HCT116 (cell line): ENCODE measurements at regions not wholly inside any gene's neighbourhood (a gene's known extent, or its start where the extent isn't known, plus 50 kb on each side); places are given as distances from the start of the nearest gene placed in this dataset.

Experiments used
- ATAC-seq: fragments of 200-7000 bp; cut with Tn5 transposase; 2 replicates; pipeline ENCODE4 v1.9.1; 2020; ENCODE audit warnings: mild to moderate bottlenecking, moderate library complexity
- BruUV-seq: library from RNA; stranded (reverse); fragments of 400-500 nt; replicated peaks from 2 replicates; lab custom pipeline; 2021; lab: Mats Ljungman, UMichigan
- CTCF ChIA-PET: fragments of 300-600 bp; sonication (Branson Sonifier 250); formaldehyde crosslinking; loops from one replicate; lab custom pipeline; 2021; ENCODE audit warnings: antibody characterized with exemption; lab: Charles Lee
- POLR2A ChIA-PET: fragments of 300-600, 350-600 bp; sonication (Branson Sonifier 250); formaldehyde crosslinking; loops from one replicate; lab custom pipeline; 2021; ENCODE audit warnings: antibody characterized with exemption; lab: Charles Lee
- RAD21 ChIA-PET, 2 experiments: fragments of 300-600 bp; sonication (Branson Sonifier 250); formaldehyde crosslinking; loops; one replicate each; lab custom pipeline; 2023; ENCODE audit warnings: low total read pairs in 2 of 2; ENCODE audit not compliant: uncharacterized antibody in 2 of 2, unreplicated experiment in 2 of 2, low non-redundant PET in 1 of 2; lab: Charles Lee
- DNase-seq: peaks from one replicate; pipeline ENCODE4 v3.0.0-alpha.2; 2010; ENCODE audit warnings: low read depth, low spot score
- H2AFZ ChIP-seq: fragments of 200-600 bp; shearing (Covaris generic), sonication (generic); 2 replicates; pipeline ENCODE4 v1.6.1; 2017; ENCODE audit warnings: low read depth, mixed run types, mixed read lengths, antibody characterized with exemption, low read length; ENCODE audit not compliant: poor library complexity, severe bottlenecking
- H3K27ac ChIP-seq: 2 replicates; pipeline ENCODE4 v1.5.1; 2012; ENCODE audit warnings: low read depth, low read length
- H3K27me3 ChIP-seq: fragments of 200-600 bp; sonication (generic); 2 replicates; pipeline ENCODE4 v1.6.1; 2016; ENCODE audit warnings: mixed run types, low read length, mixed read lengths; ENCODE audit not compliant: insufficient read depth
- H3K36me3 ChIP-seq, 2 experiments: fragments of 200-500 bp in 1 of 2; fragments of 200-600 bp in 1 of 2; sonication (Bioruptor generic) in 1 of 2; sonication (generic) in 1 of 2; 2 replicates each; pipeline versions ENCODE4 v1.5.1 to v1.6.1; 2014 to 2016; ENCODE audit warnings: low read length in 2 of 2, inconsistent platforms in 1 of 2, mixed read lengths in 1 of 2, mixed run types in 1 of 2; ENCODE audit not compliant: insufficient read depth in 2 of 2, control insufficient read depth in 1 of 2
- H3K4me1 ChIP-seq, 2 experiments: fragments of 200-600 bp in 1 of 2; sonication (generic) in 1 of 2; 2 replicates each; pipeline versions ENCODE4 v1.5.1 to v1.6.1; 2012 to 2017; ENCODE audit warnings: low read length in 2 of 2, inconsistent platforms in 1 of 2, mild to moderate bottlenecking in 1 of 2, mixed read lengths in 1 of 2, mixed run types in 1 of 2, moderate library complexity in 1 of 2; ENCODE audit not compliant: insufficient read depth in 2 of 2, control insufficient read depth in 1 of 2
- H3K4me2 ChIP-seq: fragments of 200-600 bp; sonication (generic); 2 replicates; pipeline ENCODE4 v1.6.1; 2017; ENCODE audit warnings: mixed run types, low read length, mixed read lengths
- H3K4me3 ChIP-seq, 2 experiments: fragments of 200-600 bp in 1 of 2; sonication (generic) in 1 of 2; replicated peaks in 1 of 2; 2 replicates each; pipeline ENCODE4 v1.5.1; 2011 to 2016; ENCODE audit warnings: low read length in 2 of 2, control low read depth in 1 of 2, low read depth in 1 of 2, mild to moderate bottlenecking in 1 of 2, mixed read lengths in 1 of 2, mixed run types in 1 of 2
- H3K79me2 ChIP-seq: fragments of 200-600 bp; sonication (generic); 2 replicates; pipeline ENCODE4 v1.6.1; 2017; ENCODE audit warnings: mild to moderate bottlenecking, mixed run types, low read length, moderate library complexity, mixed read lengths; ENCODE audit not compliant: insufficient read depth
- H3K9ac ChIP-seq: fragments of 200-600 bp; sonication (generic); 2 replicates; pipeline ENCODE4 v1.6.1; 2016; ENCODE audit warnings: low read length, mixed read lengths
- H3K9me2 ChIP-seq: fragments of 200-600 bp; sonication (generic), shearing (Covaris generic); 2 replicates; pipeline ENCODE4 v1.6.1; 2017; ENCODE audit warnings: mixed run types, mild to moderate bottlenecking, moderate library complexity; ENCODE audit not compliant: insufficient read depth
- H3K9me3 ChIP-seq, 2 experiments: fragments of 200-500 bp in 1 of 2; fragments of 200-600 bp in 1 of 2; sonication (Bioruptor generic) in 1 of 2; sonication (generic) in 1 of 2; 2 replicates each; pipeline ENCODE4 v1.6.1; 2014 to 2017; ENCODE audit warnings: low read length in 2 of 2, mixed read lengths in 2 of 2, inconsistent platforms in 1 of 2, low read depth in 1 of 2, mild to moderate bottlenecking in 1 of 2, mixed run types in 1 of 2, moderate library complexity in 1 of 2; ENCODE audit not compliant: control insufficient read depth in 1 of 2, insufficient read depth in 1 of 2
- H4K20me1 ChIP-seq: fragments of 200-600 bp; sonication (generic), shearing (Covaris generic); 2 replicates; pipeline ENCODE4 v1.6.1; 2017; ENCODE audit warnings: mixed run types, mild to moderate bottlenecking, moderate library complexity; ENCODE audit not compliant: insufficient read depth
- CEBPB ChIP-seq: IDR thresholded peaks from 2 replicates; pipeline ENCODE4 v1.6.1; 2012; ENCODE audit warnings: low read depth
- EGR1 ChIP-seq: IDR thresholded peaks from 2 replicates; pipeline ENCODE4 v1.6.1; 2012; ENCODE audit warnings: low read depth
- EZH2phosphoT487 ChIP-seq: fragments of 200-600 bp; IDR thresholded peaks from 2 replicates; pipeline ENCODE4 v1.6.1; 2018; ENCODE audit warnings: antibody characterized with exemption, borderline replicate concordance
- FOSL1 ChIP-seq: IDR thresholded peaks from 2 replicates; pipeline ENCODE4 v1.6.1; 2012; ENCODE audit warnings: low read depth
- SP1 ChIP-seq: IDR thresholded peaks from 2 replicates; pipeline ENCODE4 v1.6.1; 2012; ENCODE audit warnings: low read depth
- ZNF274 ChIP-seq: fragments of 200-500 bp; sonication (Bioruptor generic); IDR thresholded peaks from 2 replicates; pipeline ENCODE4 v1.6.1; 2014; ENCODE audit warnings: mild to moderate bottlenecking, low read depth, low read length, inconsistent platforms
- intact Hi-C: fragments of 100-400 bp; cut with micrococcal nuclease; formaldehyde crosslinking; loops from 2 replicates; pipeline ENCODE4 v1.10.0; 2022
- TF ChIP-seq, protein P1 (sequence below): IDR thresholded peaks from 2 replicates; pipeline ENCODE4 v1.6.1; 2012
- TF ChIP-seq, protein P2 (sequence below), 3 experiments: fragments of 200-600 bp in 1 of 3; sonication (generic) in 1 of 3; IDR thresholded peaks in 2 of 3; conservative IDR thresholded peaks in 1 of 3; 2 replicates each; pipeline ENCODE4 v1.5.1; 2012 to 2017; ENCODE audit warnings: low read depth in 2 of 3, low read length in 2 of 3, antibody characterized with exemption in 1 of 3, borderline replicate concordance in 1 of 3, control low read depth in 1 of 3, mild to moderate bottlenecking in 1 of 3, mixed read lengths in 1 of 3, mixed run types in 1 of 3, moderate library complexity in 1 of 3; ENCODE audit not compliant: insufficient read depth in 1 of 3

DNA sequence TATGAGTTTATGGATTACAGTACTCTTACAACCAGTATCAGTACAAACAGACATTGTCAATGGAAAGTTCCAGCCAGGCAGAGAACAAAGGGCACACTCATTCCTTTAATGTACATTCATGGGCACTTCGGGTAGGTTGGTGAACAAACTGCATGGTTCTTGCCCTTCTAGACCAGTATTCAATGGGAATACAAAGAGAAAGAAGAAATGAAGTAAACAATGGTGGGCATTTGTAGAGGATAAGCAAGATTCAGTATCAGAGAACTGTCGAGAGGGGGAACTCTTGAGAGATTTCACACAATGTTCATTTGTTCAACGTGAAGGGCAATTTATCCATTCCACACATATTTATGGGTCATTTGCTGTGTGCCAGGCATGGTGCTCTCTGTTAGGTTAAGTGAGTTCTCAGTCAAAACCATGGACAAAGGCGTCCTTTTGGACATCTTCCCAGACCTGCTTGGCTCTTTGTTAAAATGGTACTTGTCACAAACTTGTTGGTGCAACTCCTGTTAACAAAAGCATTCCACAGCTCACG lies 714.8 kb downstream of the DHX35 start:
- H3K4me2 ChIP-seq, result no peak overlapping the region
- ATAC-seq, result no peak

DNA sequence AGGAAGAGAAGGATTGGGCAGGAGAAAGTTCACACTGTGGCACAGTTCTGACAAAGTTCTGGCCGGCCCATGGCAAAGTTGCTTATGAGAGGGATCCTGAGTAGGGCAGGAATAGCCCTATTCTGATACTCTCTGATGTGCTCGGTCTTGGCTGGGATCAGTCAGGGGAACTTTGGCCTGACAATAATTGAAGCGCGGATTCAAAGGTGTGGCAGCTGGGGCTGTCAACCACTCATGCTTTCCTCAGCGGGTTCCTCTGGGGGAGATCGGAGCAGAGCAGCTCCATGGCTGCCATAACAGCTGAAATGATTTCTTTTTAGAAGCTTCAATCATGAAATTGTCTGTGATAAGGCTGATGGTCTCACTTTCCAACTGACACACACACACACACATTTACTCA lies 714.1 kb downstream of the DHX35 start:
- Histone ChIP-seq H3K27me3 (no peaks in the 10 kb centered on the region), H3K4me1 (no peaks in the 10 kb centered on the region), H3K36me3 (no peaks in the 10 kb centered on the region), H4K20me1 (no peaks in the 10 kb centered on the region), H2AFZ (no peak overlapping the region), H3K9me2 (no peaks in the 10 kb centered on the region), H3K4me3 (no peak overlapping the region), H3K9me3 (peaks cover 0 to 11% of the 10 kb centered on the region in 2 experiments; a peak in 2 of 4 replicates), H3K4me2 (no peak overlapping the region), H3K27ac (no peak overlapping the region), H3K79me2 (no peaks in the 10 kb centered on the region), H3K9ac (no peak overlapping the region)
- DNase-seq (no peak), ATAC-seq (no peak)
- BruUV-seq, result no TSS peak
- ChIA-PET RAD21 (no interaction called here), POLR2A (no interaction called here), CTCF (no interaction called here)
- TF ChIP-seq ZNF274 (no peak), CEBPB (no peak), FOSL1 (no peak), EGR1 (no peak), EZH2phosphoT487 (no peak), SP1 (no peak)
- TF ChIP-seq, protein P1, sequence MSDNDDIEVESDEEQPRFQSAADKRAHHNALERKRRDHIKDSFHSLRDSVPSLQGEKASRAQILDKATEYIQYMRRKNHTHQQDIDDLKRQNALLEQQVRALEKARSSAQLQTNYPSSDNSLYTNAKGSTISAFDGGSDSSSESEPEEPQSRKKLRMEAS, result no peak
- intact Hi-C loops, result no loop called here

More for the DNA sequence above, 714.8 kb downstream of the DHX35 start:
- no peak overlapping the region for H3K27ac ChIP-seq
- H3K9me2 ChIP-seq, result no peaks in the 10 kb centered on the region
- H3K4me3 ChIP-seq, result no peak overlapping the region
- H3K79me2 ChIP-seq, result no peaks in the 10 kb centered on the region
- no peak for DNase-seq
- no peaks in the 10 kb centered on the region for H4K20me1 ChIP-seq
- BruUV-seq, result no TSS peak
- H3K4me1 ChIP-seq, result no peaks in the 10 kb centered on the region
- no peaks in the 10 kb centered on the region for H3K27me3 ChIP-seq
- H3K36me3 ChIP-seq, result no peaks in the 10 kb centered on the region
- H3K9ac ChIP-seq, result no peak overlapping the region
- intact Hi-C loops, result no loop called here
- ChIA-PET POLR2A (no interaction called here), RAD21 (no interaction called here), CTCF (no interaction called here)
- H3K9me3 ChIP-seq, result peaks cover 0 to 11% of the 10 kb centered on the region in 2 experiments; a peak in 2 of 4 replicates
- no peak overlapping the region for H2AFZ ChIP-seq
- TF ChIP-seq, protein P2, sequence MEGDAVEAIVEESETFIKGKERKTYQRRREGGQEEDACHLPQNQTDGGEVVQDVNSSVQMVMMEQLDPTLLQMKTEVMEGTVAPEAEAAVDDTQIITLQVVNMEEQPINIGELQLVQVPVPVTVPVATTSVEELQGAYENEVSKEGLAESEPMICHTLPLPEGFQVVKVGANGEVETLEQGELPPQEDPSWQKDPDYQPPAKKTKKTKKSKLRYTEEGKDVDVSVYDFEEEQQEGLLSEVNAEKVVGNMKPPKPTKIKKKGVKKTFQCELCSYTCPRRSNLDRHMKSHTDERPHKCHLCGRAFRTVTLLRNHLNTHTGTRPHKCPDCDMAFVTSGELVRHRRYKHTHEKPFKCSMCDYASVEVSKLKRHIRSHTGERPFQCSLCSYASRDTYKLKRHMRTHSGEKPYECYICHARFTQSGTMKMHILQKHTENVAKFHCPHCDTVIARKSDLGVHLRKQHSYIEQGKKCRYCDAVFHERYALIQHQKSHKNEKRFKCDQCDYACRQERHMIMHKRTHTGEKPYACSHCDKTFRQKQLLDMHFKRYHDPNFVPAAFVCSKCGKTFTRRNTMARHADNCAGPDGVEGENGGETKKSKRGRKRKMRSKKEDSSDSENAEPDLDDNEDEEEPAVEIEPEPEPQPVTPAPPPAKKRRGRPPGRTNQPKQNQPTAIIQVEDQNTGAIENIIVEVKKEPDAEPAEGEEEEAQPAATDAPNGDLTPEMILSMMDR (IDR thresholded peaks at IDR 0.05 in 2 of 3, conservative IDR thresholded peaks at IDR 0.05 in 1 of 3; ENCODE audit: borderline replicate concordance in 1 of 3, insufficient read depth in 1 of 3, low read depth in 2 of 3, low read length in 2 of 3), result peak in 2 of 3 experiments; percentile 27 to 36; a peak in 3 of 6 replicates
- no peak for TF ChIP-seq ZNF274
